Neural cell (in vitro differentiated cells): ENCODE measurements at regions not wholly inside any gene's neighbourhood (a gene's known extent, or its start where the extent isn't known, plus 50 kb on each side); places are given as distances from the start of the nearest gene placed in this dataset.

ENCODE experiments used
- H2AFZ ChIP-seq: fragments of 200-600, 300-800 bp; sonication (generic), shearing (Covaris generic); 2 replicates; pipeline ENCODE4 v1.6.0; 2014; ENCODE audit warnings: low read depth, mild to moderate bottlenecking, antibody characterized with exemption, low read length, moderate library complexity
- H3F3A ChIP-seq: fragments of 200-600 bp; shearing (Covaris generic); 2 replicates; pipeline ENCODE4 v1.6.1; 2016; ENCODE audit warnings: mild to moderate bottlenecking, moderate library complexity, mixed read lengths, antibody characterized with exemption, low read length; ENCODE audit not compliant: insufficient read depth, poor library complexity, severe bottlenecking
- H3K27ac ChIP-seq: fragments of 200-600, 300-800 bp; sonication (generic), shearing (Covaris generic); 2 replicates; pipeline ENCODE4 v1.5.1; 2014; ENCODE audit warnings: mild to moderate bottlenecking, low read length, moderate library complexity
- H3K27me3 ChIP-seq: fragments of 300-800, 200-600 bp; sonication (generic), shearing (Covaris generic); 2 replicates; pipeline ENCODE4 v1.6.0; 2014; ENCODE audit warnings: mild to moderate bottlenecking, low read depth, low read length, moderate library complexity; ENCODE audit not compliant: insufficient read depth
- H3K36me3 ChIP-seq: fragments of 300-800, 200-600 bp; sonication (generic), shearing (Covaris generic); 2 replicates; pipeline ENCODE4 v1.5.1; 2014; ENCODE audit warnings: mild to moderate bottlenecking, antibody characterized with exemption, low read length, moderate library complexity; ENCODE audit not compliant: insufficient read depth
- H3K4me2 ChIP-seq: fragments of 300-800, 200-600 bp; sonication (generic), shearing (Covaris generic); 2 replicates; pipeline ENCODE4 v1.6.0; 2014; ENCODE audit warnings: mild to moderate bottlenecking, low read length
- H3K4me3 ChIP-seq: fragments of 300-800, 200-600 bp; sonication (generic), shearing (Covaris generic); 2 replicates; pipeline ENCODE4 v1.5.1; 2014; ENCODE audit warnings: mild to moderate bottlenecking, low read length, moderate library complexity
- H3K79me2 ChIP-seq: fragments of 200-600 bp; shearing (Covaris generic); replicated peaks from 2 replicates; pipeline ENCODE4 v1.6.0; 2014; ENCODE audit warnings: mild to moderate bottlenecking, low read length, moderate library complexity; ENCODE audit not compliant: insufficient read depth
- H3K9ac ChIP-seq: fragments of 300-800, 200-600 bp; sonication (generic), shearing (Covaris generic); 2 replicates; pipeline ENCODE4 v1.6.1; 2016; ENCODE audit warnings: mild to moderate bottlenecking, low read length, mixed read lengths
- H3K9me2 ChIP-seq: fragments of 200-600 bp; shearing (Covaris generic); 2 replicates; pipeline ENCODE4 v1.6.1; 2016; ENCODE audit warnings: mild to moderate bottlenecking, low read length, mixed read lengths; ENCODE audit not compliant: insufficient read depth
- H3K9me3 ChIP-seq: fragments of 200-600, 300-800 bp; sonication (generic), shearing (Covaris generic); 2 replicates; pipeline ENCODE4 v1.6.1; 2016; ENCODE audit warnings: mild to moderate bottlenecking, mixed run types, low read length, moderate library complexity, mixed read lengths
- H4K20me1 ChIP-seq: fragments of 200-600 bp; shearing (Covaris generic); 2 replicates; pipeline ENCODE4 v1.6.1; 2016; ENCODE audit warnings: mild to moderate bottlenecking, mixed run types; ENCODE audit not compliant: insufficient read depth
- EP300 ChIP-seq: fragments of 450-650 bp; conservative IDR thresholded peaks from 2 replicates; pipeline ENCODE4 v1.6.1; 2014; ENCODE audit warnings: antibody characterized with exemption, mild to moderate bottlenecking, moderate library complexity; ENCODE audit not compliant: poor library complexity, severe bottlenecking
- EZH2 ChIP-seq: fragments of 200-600, 300-800 bp; shearing (Covaris generic), sonication (generic); IDR thresholded peaks from 2 replicates; pipeline ENCODE4 v1.6.1; 2014; ENCODE audit warnings: antibody characterized with exemption, low read length, borderline replicate concordance, mild to moderate bottlenecking; ENCODE audit not compliant: insufficient read depth, poor library complexity, severe bottlenecking
- MXI1 ChIP-seq: fragments of 450-650 bp; conservative IDR thresholded peaks from 2 replicates; pipeline ENCODE4 v1.6.1; 2014; ENCODE audit warnings: antibody characterized with exemption, mild to moderate bottlenecking; ENCODE audit not compliant: poor library complexity, severe bottlenecking
- POLR2AphosphoS5 ChIP-seq: IDR thresholded peaks from 2 replicates; pipeline ENCODE4 v1.6.1; 2012
- RAD21 ChIP-seq: fragments of 450-650 bp; conservative IDR thresholded peaks from 2 replicates; pipeline ENCODE4 v1.6.1; 2014; ENCODE audit warnings: antibody characterized with exemption, mild to moderate bottlenecking, moderate library complexity
- REST ChIP-seq: IDR thresholded peaks from 2 replicates; pipeline ENCODE4 v1.6.1; 2012; ENCODE audit warnings: borderline replicate concordance
- SMC3 ChIP-seq: fragments of 450-650 bp; conservative IDR thresholded peaks from 2 replicates; pipeline ENCODE4 v1.6.1; 2014; ENCODE audit warnings: antibody characterized with exemption, mild to moderate bottlenecking, moderate library complexity; ENCODE audit not compliant: poor library complexity
- TAF1 ChIP-seq: IDR thresholded peaks from 2 replicates; pipeline ENCODE4 v1.6.1; 2012; ENCODE audit warnings: low read depth
- TF ChIP-seq, protein P1 (sequence below): fragments of 450-650 bp; IDR thresholded peaks from 2 replicates; pipeline ENCODE4 v1.5.1; 2014; ENCODE audit warnings: antibody characterized with exemption, mild to moderate bottlenecking, moderate library complexity; ENCODE audit not compliant: poor library complexity, severe bottlenecking

DNA sequence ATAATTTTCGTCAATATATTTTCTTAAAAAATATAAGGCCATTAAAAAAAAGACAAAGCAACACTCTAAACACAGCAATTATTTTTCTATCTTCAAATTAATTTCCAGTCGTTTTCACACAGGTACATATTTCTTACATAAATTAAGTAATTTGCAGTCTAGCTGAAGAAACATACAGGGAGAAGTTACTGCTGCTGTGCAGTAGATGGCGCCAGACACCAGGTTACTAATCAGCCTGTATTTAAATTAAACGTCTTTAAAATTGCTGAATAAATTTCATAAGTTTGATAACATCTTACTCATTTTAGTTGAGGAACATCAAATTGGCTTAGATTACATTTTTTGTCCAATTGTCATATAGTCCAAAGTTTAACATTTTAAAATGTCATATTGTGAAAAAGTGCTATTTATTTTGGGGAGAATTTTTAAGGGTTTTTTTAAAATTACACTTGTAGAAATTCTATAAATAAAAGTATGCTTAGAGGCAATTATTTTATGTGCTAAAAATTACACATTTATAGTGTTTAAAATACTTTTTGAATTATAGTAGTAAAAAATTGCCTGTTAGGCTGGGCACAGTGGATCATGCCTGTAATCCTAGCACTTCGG lies 88.4 kb downstream of the PMAIP1 start:
- H3F3A ChIP-seq, result no peaks in the 10 kb centered on the region
- no peak overlapping the region for H2AFZ ChIP-seq
- H3K9me3 ChIP-seq, result no peaks in the 10 kb centered on the region
- H3K27me3 ChIP-seq, result no peaks in the 10 kb centered on the region
- TF ChIP-seq SMC3, result peak; percentile 96
- TF ChIP-seq REST, result no peak
- TF ChIP-seq, protein P1, sequence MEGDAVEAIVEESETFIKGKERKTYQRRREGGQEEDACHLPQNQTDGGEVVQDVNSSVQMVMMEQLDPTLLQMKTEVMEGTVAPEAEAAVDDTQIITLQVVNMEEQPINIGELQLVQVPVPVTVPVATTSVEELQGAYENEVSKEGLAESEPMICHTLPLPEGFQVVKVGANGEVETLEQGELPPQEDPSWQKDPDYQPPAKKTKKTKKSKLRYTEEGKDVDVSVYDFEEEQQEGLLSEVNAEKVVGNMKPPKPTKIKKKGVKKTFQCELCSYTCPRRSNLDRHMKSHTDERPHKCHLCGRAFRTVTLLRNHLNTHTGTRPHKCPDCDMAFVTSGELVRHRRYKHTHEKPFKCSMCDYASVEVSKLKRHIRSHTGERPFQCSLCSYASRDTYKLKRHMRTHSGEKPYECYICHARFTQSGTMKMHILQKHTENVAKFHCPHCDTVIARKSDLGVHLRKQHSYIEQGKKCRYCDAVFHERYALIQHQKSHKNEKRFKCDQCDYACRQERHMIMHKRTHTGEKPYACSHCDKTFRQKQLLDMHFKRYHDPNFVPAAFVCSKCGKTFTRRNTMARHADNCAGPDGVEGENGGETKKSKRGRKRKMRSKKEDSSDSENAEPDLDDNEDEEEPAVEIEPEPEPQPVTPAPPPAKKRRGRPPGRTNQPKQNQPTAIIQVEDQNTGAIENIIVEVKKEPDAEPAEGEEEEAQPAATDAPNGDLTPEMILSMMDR, result peak; percentile 93
- TF ChIP-seq POLR2AphosphoS5, result no peak
- TF ChIP-seq EP300, result no peak
- no peak for TF ChIP-seq MXI1
- TF ChIP-seq EZH2, result no peak
- TF ChIP-seq RAD21, result peak; percentile 96
- TF ChIP-seq TAF1, result no peak
- no peak overlapping the region for H3K4me2 ChIP-seq
- no peak overlapping the region for H3K9ac ChIP-seq
- H3K27ac ChIP-seq, result no peak overlapping the region
- no peaks in the 10 kb centered on the region for H4K20me1 ChIP-seq
- no peaks in the 10 kb centered on the region for H3K9me2 ChIP-seq
- H3K79me2 ChIP-seq, result no peaks in the 10 kb centered on the region
- H3K4me3 ChIP-seq, result no peak overlapping the region
- no peaks in the 10 kb centered on the region for H3K36me3 ChIP-seq

- TF ChIP-seq MXI1 (no peak), EZH2 (no peak), POLR2AphosphoS5 (no peak), RAD21 (no peak), EP300 (no peak), TAF1 (no peak), REST (no peak), SMC3 (no peak)
- Histone ChIP-seq H2AFZ (no peak overlapping the region), H3K36me3 (no peaks in the 10 kb centered on the region), H3K9me2 (no peaks in the 10 kb centered on the region), H3K4me3 (no peak overlapping the region), H3K79me2 (no peaks in the 10 kb centered on the region), H3K9ac (no peak overlapping the region), H3K27me3 (no peaks in the 10 kb centered on the region), H3F3A (no peaks in the 10 kb centered on the region), H3K27ac (no peak overlapping the region), H3K9me3 (no peaks in the 10 kb centered on the region), H3K4me2 (no peak overlapping the region), H4K20me1 (no peaks in the 10 kb centered on the region)
These were observed 87.3 kb downstream of the PMAIP1 start for GRCh38 chr18:59987102-59987501.
